DMS79 (cell line): ENCODE measurements at regions not wholly inside any gene's neighbourhood (a gene's known extent, or its start where the extent isn't known, plus 50 kb on each side); places are given as distances from the start of the nearest gene placed in this dataset.
A peak's percentile ranks its signal among the peaks of the same experiment; 100 is the strongest.
"Not testable (repeated sequence)": the region's sequence is repeated elsewhere in the genome, so short reads cannot be mapped to it uniquely, and the experiment has no call there.

ENCODE experiments used
- DNase-seq: peaks from one replicate; lab custom pipeline; 2025; lab: John Stamatoyannopoulos, UW

DNA sequence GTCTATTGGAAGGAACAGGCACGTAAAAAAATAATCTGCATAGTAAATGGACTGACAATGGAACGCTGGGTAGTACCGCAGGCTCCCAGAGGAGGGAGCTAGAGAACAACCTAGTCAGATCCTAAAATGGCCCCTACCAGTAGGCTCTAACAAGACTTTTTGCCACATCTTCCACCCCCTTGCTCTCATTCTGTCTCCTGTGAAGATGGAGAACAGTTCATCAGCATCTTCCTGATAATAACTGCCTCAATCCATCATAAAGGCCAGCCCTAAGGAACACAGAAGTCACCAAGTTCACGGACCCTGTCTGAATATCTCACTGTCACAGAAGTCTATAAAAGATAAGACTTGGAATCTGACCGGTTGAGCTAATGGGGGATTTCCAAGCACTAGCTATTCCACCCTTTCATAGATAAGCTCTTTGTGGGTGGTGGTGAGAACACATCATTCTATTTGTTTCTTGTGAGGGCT is 133.4 kb downstream of the SLC1A3 start:
- DNase-seq: no peak

- DNase-seq: no peak
These were observed 134.0 kb downstream of the SLC1A3 start for GRCh38 chr5:36740259-36740898.

- DNase-seq: no peak
These were observed 134.7 kb downstream of the SLC1A3 start for GRCh38 chr5:36741128-36741527.

DNA sequence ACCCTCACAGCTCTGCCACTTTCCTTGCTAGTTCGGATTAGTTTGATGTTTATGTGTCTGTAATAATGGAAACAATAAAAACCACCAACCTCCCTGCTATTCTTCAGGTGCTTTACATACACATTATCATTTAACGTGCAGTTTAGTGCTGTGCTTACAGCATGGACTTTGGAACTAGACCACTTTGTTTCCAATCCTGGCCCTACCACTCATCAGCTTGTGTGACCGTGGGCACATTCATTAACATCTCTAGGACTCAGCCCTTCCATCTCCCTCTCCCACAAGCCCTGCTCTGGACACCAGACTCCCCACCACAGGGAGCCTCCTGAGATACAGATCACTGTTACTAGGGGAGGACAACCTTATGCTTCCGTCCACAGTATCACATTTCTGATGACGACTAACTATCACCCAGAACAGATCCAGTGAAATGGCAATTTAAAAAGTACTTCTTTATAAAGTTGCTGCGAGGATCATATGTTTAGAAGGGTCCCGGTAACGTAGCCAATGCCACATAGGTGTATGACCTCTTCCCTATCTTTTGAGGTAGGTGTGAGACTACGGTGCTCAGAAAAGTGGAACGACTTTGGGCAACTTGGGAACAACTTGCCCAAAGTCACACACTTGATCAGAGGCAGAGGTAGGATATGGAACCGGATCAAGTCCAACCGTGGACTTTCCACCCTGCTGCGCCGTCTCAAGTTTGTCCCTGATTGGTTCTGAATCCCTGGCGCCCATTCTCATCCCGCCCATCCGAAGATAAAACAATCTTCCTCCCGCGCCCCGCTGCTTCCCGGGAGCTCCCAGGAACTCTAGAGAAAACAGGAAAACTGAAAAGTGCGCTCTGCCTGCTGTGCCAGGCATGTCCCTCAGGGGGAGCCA is 132.4 kb upstream of the NIPBL start:
- DNase-seq: no peak

- DNase-seq: peak; percentile 75
These were observed 131.6 kb upstream of the NIPBL start for GRCh38 chr5:36744773-36745589.

DNA sequence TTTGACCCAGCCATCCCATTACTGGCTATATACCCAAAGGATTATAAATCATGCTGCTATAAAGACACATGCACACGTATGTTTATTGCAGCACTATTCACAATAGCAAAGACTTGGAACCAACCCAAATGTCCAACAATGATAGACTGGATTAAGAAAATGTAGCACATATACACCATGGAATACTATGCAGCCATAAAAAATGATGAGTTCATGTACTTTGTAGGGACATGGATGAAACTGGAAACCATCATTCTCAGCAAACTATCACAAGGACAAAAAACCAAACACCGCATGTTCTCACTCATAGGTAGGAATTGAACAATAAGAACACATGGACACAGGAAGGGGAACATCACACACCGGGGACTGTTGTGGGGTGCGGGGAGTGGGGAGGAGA is 128.8 kb upstream of the NIPBL start:
- DNase-seq: not testable (repeated sequence)

GRCh38 chr5:36751886-36752285 is 124.7 kb upstream of the NIPBL start:
- no peak for DNase-seq

- no peak for DNase-seq
These were observed 121.2 kb upstream of the NIPBL start for GRCh38 chr5:36755342-36755741.

DNA sequence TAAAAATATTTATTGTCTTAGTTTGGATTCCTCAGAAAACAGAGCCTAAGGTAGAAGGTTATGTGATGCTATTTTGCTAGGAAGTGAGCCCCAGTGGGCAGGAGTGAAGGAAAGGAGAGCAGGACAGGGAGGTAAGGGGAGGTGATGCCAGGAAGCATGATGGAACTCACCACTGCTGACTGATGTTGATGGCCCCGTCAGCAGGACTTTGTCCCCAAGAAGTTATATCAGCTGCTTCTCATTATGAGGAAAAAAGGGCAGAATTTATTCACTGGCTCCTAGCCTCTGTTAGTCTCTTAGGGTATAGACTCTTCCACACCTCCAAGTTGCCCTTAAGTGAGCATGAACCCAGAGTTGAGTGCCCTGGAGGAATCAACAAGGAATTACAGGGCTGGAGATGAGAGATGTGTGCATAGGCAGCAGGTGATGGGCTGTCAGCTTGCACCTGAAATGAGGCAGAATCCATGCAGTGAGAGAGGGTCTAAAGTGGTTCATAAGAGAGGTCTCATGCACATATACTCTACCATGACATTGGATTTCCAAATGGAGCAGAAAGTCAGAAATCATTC is 120.6 kb upstream of the NIPBL start:
- no peak for DNase-seq

DNA sequence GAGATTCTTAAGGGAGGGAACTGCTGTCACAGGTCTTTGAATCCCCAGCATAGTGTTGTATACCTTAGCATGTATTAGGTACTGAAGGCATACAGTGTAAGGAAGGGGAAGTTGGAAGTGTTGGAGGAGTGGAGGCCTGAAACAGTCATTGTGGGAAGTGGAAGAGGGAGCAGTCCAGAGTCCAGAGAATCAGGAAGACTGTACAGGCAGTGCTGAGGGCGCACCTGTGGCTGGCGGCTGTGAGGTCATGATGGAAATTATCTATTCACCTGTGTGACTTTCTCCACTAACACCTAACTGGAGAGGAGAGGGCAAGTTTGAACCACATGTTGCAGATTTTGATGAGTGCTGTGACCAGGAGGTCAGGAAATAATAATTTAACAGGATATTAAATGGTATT is 119.7 kb upstream of the NIPBL start:
- no peak for DNase-seq

DNA sequence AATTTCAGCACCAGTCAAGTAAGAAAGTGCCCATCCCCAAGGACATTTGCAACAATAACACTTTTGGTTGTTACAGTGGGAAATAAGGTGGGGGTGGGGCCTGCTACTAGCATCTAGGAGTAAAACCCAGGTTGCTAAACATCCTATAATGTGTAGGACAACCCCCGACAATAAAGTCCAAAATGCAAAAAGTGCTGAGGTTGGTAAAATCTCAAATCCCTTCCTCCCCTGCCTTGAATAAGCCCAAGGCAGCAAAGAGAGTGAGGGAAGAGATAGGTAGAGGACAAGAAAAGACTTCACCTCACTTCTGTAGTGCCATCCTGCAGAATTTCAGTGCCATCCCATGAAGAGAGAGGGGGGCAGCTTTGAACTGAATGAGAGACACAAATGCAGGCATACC is 117.5 kb upstream of the NIPBL start:
- DNase-seq: no peak

- DNase-seq: peak; percentile 77
These were observed 113.1 kb upstream of the NIPBL start for GRCh38 chr5:36763454-36763853.

GRCh38 chr5:36765876-36766275 is 110.7 kb upstream of the NIPBL start:
- DNase-seq: no peak

DNA sequence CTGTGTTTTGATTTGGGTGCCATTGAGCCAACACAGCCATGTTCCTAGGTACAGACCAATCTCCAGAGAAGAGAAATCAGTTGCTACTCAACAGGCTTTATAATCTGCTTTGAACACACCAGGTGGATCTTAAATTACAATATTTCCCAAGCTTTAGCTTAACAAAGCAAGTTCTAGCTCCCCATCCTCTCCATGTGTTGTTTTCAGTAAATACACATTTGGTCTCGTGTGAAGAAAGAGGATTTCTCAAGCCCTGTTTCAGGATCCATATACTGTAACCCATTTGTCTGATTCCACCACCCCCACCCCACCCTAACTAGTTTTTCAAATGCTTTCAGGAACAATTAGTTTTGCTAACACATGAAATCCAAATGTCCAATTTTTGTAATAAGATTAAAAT is 109.6 kb upstream of the NIPBL start:
- no peak for DNase-seq

GRCh38 chr5:36768450-36768849 is 108.1 kb upstream of the NIPBL start:
- DNase-seq: no peak

GRCh38 chr5:36769129-36769770 is 107.3 kb upstream of the NIPBL start:
- no peak for DNase-seq

DNA sequence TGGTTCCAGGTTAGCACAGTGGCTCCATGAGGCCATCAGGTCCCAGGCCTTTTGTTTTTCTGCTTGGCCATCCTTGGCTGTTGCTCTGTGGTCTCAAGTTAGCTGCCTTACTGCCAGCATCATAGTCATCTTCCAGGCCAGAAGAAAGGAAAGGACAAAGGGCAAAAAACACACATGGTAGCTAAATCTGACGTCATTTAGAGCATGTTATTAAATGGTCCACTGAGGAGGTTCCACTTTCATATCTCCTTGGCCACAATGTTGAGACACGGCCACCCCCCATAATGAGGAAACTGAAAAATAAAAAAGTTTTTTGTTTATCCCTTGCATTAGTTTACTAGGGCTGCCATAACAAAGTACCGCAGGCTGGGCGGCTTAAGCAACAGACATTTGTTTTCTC is 106.4 kb upstream of the NIPBL start:
- DNase-seq: no peak

- DNase-seq: peak; percentile 20
These were observed 104.1 kb upstream of the NIPBL start for GRCh38 chr5:36772276-36773140.

- DNase-seq: no peak
These were observed 99.3 kb upstream of the NIPBL start for GRCh38 chr5:36777105-36777757.

DNA sequence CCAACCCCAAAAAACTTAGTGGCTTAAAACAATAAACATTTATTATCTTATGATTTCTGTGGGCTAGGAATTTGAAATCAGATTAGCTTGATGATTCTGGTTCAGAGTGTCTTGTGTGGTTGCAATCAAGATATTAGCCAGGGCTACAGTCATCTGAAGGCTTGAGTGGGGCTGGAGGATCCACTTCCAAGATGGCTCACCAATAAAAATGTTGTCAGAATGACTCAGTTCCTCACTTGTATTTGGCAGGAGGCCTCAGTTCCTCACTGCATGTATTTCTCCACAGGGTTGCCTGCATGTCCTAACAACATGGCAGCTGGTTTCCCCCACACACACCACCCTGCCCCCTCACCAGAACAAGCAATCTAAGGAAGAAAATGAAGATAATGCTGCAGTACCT is 98.2 kb upstream of the NIPBL start:
- no peak for DNase-seq
